ENCODE measurements at regions not wholly inside any gene's neighbourhood (a gene's known extent, or its start where the extent isn't known, plus 50 kb on each side); places are given as distances from the start of the nearest gene placed in this dataset.

- Histone ChIP-seq H3K9me3 (ENCODE audit: low read depth, low read length, poor library complexity, severe bottlenecking) (no peaks in the 10 kb centered on the region), H3K36me3 (ENCODE audit: insufficient read depth, low read length, poor library complexity, severe bottlenecking) (no peaks in the 10 kb centered on the region), H3K27ac (ENCODE audit: low read depth, low read length, poor library complexity, severe bottlenecking) (no peak overlapping the region), H3K27me3 (replicated peaks; ENCODE audit: insufficient read depth, low read depth, low read length, poor library complexity) (no peaks in the 10 kb centered on the region), H3K4me3 (ENCODE audit: low read depth, low read length, poor library complexity, severe bottlenecking) (no peak overlapping the region), H3K4me1 (ENCODE audit: insufficient read depth, low read length, poor library complexity, severe bottlenecking) (no peaks in the 10 kb centered on the region)
- POLR2A ChIA-PET (ENCODE audit: low non-redundant PET): no interaction called here
- no peak for DNase-seq (ENCODE audit: low spot score)
- intact Hi-C loops (cut with micrococcal nuclease; ENCODE audit: unreplicated experiment): no loop called here
- no TSS peak for BruUV-seq (replicated peaks)
- CTCF ChIA-PET: no interaction called here
- no peak for TF ChIP-seq EZH2 (IDR thresholded peaks at IDR 0.05; ENCODE audit: borderline replicate concordance, low read depth, low read length, poor library complexity, severe bottlenecking)
- TF ChIP-seq CTCF (conservative IDR thresholded peaks at IDR 0.05; ENCODE audit: low read depth, low read length): no peak
Observed at GRCh38 chr3:72515941-72516340, 332.3 kb downstream of the SHQ1 start.

- Histone ChIP-seq H3K4me3 (ENCODE audit: low read depth, low read length, poor library complexity, severe bottlenecking) (no peak overlapping the region), H3K27ac (ENCODE audit: low read depth, low read length, poor library complexity, severe bottlenecking) (no peak overlapping the region), H3K36me3 (ENCODE audit: insufficient read depth, low read length, poor library complexity, severe bottlenecking) (no peaks in the 10 kb centered on the region), H3K9me3 (ENCODE audit: low read depth, low read length, poor library complexity, severe bottlenecking) (no peaks in the 10 kb centered on the region), H3K27me3 (replicated peaks; ENCODE audit: insufficient read depth, low read depth, low read length, poor library complexity) (no peaks in the 10 kb centered on the region), H3K4me1 (ENCODE audit: insufficient read depth, low read length, poor library complexity, severe bottlenecking) (no peaks in the 10 kb centered on the region)
- TF ChIP-seq CTCF (conservative IDR thresholded peaks at IDR 0.05; ENCODE audit: low read depth, low read length) (no peak), EZH2 (IDR thresholded peaks at IDR 0.05; ENCODE audit: borderline replicate concordance, low read depth, low read length, poor library complexity, severe bottlenecking) (no peak)
- DNase-seq (ENCODE audit: low spot score): no peak
- intact Hi-C loops (cut with micrococcal nuclease; ENCODE audit: unreplicated experiment): no loop called here
- no TSS peak for BruUV-seq (replicated peaks)
- ChIA-PET CTCF (no interaction called here), POLR2A (ENCODE audit: low non-redundant PET) (no interaction called here)
Observed at GRCh38 chr3:72515281-72515680, 333.0 kb downstream of the SHQ1 start.

- intact Hi-C loops (cut with micrococcal nuclease; ENCODE audit: unreplicated experiment): no loop called here
- no peaks in the 10 kb centered on the region for H3K27me3 ChIP-seq (replicated peaks; ENCODE audit: insufficient read depth, low read depth, low read length, poor library complexity)
- H3K9me3 ChIP-seq (ENCODE audit: low read depth, low read length, poor library complexity, severe bottlenecking): no peaks in the 10 kb centered on the region
- DNase-seq (ENCODE audit: low spot score): no peak
- H3K36me3 ChIP-seq (ENCODE audit: insufficient read depth, low read length, poor library complexity, severe bottlenecking): no peaks in the 10 kb centered on the region
- no TSS peak for BruUV-seq (replicated peaks)
- CTCF ChIA-PET: no interaction called here
- H3K4me3 ChIP-seq (ENCODE audit: low read depth, low read length, poor library complexity, severe bottlenecking): no peak overlapping the region
- no peaks in the 10 kb centered on the region for H3K4me1 ChIP-seq (ENCODE audit: insufficient read depth, low read length, poor library complexity, severe bottlenecking)
- TF ChIP-seq CTCF (conservative IDR thresholded peaks at IDR 0.05; ENCODE audit: low read depth, low read length) (no peak), EZH2 (IDR thresholded peaks at IDR 0.05; ENCODE audit: borderline replicate concordance, low read depth, low read length, poor library complexity, severe bottlenecking) (no peak)
- POLR2A ChIA-PET (ENCODE audit: low non-redundant PET): no interaction called here
- no peak overlapping the region for H3K27ac ChIP-seq (ENCODE audit: low read depth, low read length, poor library complexity, severe bottlenecking)
Observed at GRCh38 chr3:72510247-72510646, 338.0 kb downstream of the SHQ1 start.
